GM04503 (cell line): ENCODE measurements at regions not wholly inside any gene's neighbourhood (a gene's known extent, or its start where the extent isn't known, plus 50 kb on each side); places are given as distances from the start of the nearest gene placed in this dataset.
"Not testable (repeated sequence)": the region's sequence is repeated elsewhere in the genome, so short reads cannot be mapped to it uniquely, and the experiment has no call there.

Source experiments
- DNase-seq: peaks from one replicate; pipeline ENCODE4 v3.0.0-alpha.2; 2012; ENCODE audit warnings: low read depth

DNA sequence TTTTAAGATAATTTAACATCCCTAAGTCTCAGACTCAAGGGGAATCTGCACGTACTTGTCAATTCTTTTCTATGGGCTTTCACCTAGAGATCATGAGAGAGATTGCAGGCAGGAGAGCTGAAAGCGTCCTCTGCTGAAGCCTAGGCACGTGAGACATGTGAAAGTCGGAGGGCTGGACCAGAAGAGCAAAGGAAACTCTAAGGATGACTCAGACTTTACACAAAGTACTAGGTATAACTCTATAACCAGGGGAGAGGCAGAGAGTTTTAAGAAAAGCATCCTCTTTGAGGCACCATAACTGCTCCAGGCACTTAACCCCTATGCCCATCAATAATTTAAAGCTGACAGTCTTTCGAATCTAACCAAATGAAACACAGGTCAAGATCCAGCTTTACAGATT lies 436.6 kb downstream of the VGLL3 start:
- DNase-seq = no peak

DNA sequence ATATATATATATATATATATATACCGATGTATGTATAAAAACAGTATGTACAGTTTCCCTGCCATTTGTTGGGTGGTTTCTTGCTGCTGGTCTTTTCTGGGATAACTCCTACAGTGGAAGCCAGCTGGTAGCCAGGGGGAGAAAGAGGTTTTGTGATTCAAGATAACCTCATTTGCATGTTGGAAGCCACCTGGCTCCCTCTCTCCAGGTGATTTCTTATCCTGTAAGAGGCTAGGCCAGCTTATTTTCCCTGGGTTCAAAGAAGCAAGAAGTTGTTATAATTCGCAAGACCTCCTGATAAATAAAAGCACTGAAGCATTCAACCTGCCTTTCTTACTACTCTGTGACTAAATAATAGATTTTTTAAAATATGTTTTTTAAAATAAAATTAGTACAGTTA lies 443.3 kb downstream of the VGLL3 start:
- DNase-seq = no peak

DNA sequence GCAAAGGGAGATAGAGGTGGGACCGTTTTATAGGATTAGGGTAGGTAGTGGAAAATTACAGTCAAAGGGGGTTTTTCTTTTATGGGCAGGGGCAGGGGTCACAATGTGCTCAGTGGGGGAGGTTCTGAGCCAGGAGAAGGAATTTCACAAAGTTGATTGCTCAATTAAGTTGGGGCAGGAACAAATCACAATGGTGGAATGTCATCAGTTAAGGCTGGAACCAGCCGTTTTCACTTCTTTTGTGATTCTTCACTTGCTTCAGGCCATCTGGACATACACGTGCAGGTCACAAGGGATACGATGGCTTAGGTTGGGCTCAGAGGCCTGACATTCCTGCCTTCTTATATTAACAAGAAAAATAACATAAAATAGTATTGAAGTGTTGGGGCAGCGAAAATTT lies 453.8 kb downstream of the VGLL3 start:
- no peak for DNase-seq

DNA sequence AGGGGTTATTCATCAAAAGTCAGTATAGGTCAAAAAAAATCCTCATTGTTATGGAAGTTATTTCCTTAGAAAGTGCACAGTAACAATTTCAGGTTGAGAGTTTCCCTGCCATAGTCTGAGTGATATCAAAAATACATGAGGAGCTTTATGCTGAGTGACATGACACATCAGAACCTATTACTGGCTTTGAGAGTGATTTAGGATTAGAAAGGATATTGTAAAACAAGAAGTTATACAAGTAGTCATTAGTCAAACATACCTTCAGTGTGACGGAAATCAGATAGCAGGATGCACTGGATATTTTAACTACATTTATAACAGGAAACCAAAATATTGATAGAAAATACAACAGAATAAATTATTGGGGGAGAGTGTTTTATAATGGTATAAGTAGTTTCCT lies 471.1 kb downstream of the VGLL3 start:
- no peak for DNase-seq

DNA sequence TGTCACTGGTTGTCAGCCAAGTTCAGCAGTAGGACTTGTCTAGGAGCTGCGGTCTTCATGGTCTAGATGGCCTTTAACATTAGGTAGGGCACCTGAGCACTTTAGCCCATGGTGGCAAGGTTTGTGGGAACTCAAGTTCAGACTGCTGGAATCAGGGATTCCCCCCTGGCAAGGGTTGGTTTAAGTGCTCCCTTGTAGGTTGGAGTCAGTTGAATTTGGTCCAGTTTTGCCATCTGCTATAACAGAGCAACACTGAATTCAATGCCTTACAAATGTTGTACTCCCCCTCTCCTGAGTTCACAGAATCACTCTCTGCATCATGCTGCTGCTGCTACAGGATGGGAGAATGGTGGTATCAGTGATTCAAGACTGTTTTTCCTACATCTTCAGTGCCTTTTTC lies 509.3 kb downstream of the VGLL3 start:
- no peak for DNase-seq

DNA sequence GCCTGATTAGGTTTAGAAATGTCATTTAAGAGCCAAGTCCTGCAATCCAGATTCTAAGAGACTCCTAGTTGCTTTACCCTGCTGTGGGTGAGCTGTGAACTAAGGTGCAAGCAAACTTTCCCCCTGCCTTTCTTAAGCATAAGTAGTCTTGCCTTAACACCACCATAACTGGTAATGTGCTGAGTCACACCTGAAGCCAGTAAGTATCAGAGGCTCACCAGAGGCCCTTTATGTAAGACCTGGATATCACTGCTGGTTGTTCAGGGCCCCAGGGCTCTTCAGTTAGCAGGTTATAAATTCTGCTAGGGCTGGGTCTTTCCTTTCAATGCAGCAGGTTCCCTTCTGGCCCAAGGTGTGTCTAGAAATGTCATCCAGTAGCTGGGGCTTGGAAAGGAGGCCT lies 509.9 kb downstream of the VGLL3 start:
- no peak for DNase-seq

DNA sequence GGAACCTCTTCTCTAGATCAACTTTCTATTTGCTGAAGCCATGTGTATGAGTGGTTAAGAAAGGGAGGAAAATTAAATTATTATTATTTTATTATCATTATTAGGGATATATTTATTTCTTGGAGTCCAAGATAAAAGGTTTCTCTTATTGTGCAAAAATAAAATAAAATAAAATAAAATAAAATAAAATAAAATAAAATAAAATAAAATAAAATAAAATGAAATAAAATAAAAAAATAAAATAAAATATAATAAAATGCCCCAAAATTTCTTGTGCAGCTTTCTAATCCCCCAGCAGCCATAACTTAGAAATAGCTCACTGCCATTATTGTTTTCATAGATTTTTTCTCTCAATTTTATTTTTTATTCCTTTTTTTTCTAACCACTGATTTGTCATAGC lies 526.8 kb downstream of the VGLL3 start:
- DNase-seq = no peak

DNA sequence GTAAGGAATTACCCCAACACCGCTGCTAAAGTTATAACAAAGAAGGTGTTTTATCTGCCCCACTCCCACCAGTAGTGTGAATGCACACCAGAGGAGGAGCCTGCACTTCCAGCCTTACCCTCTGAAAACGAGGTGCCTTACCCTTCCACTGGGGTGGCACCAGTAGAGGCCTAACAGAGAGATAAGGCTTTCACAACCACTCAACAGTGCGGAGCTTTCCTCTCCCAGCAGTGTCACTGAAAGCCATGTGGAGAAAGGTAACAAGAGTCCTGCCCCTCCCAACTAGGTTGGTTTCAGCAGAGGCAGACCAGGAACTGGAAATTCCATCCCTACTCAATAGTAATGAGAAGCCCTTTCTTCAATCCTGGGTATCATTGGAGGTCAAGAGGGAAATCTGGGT lies 539.2 kb downstream of the VGLL3 start:
- DNase-seq = no peak

DNA sequence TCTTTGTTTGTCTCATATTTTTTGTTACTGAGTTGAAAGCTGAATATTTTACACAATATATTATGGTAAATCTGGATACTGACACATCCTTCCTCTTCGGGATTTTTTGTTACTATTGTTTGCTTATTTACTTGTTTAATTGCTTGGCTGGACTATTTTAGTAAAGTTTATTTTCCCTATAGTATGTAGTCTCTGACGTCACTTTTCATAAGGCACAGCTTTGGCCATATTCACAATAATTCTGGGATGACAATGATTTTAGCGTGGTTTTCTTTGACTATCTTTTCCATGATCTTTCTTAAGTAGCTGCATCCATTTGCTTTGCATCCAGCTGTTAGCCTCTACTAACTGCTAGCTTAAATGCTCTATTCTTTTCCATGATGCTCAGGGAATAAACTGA lies 552.4 kb downstream of the VGLL3 start:
- no peak for DNase-seq

DNA sequence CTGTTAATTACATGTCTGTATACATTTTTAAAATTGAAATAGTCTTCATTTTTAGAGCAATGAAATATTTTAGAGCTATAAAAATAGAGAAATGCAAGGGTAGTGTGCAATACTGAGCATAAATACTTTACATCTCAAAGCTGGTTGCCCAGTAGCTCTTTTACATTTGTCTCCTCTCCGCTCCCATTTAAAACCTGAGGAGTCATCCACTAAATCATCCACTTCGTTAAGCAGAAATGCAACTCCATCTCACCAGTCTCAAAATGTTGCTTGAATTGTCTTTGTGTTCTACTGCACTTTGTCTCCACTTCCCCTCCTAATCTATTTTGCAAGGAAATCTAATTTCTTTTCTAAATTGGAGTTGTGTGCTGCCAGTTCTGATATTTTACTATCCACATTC lies 563.6 kb downstream of the VGLL3 start:
- no peak for DNase-seq

DNA sequence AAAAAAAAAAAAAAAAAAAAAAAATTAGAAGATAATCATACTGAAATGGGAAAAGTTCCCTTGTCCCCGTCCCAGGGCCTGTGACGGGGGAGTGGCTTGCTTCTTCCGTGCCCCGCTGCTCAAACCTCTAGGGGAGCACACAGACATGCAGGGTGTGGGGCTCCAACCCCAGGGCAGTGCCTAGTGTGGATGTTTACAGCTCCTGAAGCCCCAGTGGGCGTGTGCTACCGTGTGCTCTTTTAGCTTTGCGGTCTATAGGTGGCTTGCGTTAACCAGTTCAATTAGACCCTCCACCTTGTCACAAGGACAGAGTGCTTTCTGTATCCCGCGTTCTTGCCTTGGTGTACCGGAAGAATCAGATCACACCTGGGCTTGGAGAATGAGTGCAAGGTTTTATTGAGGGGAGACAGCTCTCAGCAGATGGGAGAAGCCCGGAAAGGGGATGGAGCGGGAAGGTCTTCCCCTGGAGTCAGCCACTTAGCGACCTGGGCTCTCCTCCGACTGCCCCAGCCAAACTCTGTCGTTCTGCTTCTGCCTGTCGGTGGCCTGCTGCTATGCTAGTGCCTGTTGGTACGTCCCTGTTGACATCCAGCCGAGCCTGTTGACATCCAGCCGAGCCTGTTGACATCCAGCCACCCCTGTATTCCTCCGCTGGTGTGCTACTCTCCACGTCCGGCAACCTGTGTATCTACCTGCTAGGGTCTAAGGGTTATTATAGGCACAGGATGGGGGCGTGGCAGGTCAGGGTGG lies 569.8 kb downstream of the VGLL3 start:
- no peak for DNase-seq

DNA sequence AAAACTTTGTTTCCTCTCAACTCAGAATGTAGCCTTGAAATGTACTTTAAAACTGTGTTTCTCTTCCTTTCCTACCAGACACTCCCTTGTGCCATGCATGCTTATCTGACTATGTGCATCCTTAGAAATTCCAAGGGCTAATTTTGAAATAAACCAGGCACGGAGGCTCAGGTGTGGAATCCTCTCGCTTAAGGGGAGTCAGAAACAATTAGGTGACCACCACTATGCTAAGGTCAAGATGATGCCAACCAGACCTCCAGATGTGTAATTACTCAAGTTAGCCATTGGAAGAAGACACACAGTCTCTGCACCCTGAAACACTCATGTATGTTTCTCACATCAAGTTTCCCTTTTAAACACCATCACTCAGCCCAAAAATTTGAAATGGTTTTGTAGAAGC lies 572.1 kb downstream of the VGLL3 start:
- no peak for DNase-seq

DNA sequence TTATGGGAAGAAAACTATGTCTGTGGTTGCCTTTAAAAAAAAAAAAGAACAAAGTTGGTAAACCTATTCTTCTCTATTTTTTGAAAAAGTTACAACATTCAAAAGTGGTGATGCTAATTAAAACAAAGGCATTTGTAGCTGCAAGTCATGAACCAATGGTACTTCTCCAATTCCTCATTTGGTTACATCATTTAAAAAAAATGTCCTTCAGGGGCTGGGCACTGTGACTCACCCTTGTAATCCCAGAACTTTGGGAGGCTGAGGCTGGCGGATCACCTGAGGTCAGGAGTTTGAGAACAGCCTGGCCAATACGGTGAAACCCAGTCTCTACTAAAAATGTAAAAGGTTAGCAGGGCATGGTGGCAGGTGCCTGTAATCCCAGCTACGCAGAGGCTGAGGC lies 574.6 kb downstream of the VGLL3 start:
- DNase-seq = no peak

DNA sequence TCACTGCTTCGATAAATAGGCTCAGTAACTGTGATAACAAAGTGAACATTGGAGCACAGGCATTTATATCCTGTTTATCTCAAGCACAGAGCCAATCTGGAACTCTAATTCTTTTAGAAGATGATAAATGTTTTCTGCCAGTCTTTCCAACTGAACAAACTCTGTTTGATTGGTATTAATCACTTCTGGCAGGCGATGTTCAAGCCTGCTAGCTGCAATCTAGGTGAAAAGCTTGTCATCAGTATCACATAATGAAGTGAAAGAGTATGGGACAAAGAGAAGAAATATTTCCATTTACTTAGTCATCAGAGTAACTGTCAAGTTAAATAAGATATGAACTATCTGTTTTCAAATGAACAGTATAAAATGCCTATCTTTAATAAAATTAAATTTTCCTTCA lies 577.3 kb downstream of the VGLL3 start:
- DNase-seq = no peak

DNA sequence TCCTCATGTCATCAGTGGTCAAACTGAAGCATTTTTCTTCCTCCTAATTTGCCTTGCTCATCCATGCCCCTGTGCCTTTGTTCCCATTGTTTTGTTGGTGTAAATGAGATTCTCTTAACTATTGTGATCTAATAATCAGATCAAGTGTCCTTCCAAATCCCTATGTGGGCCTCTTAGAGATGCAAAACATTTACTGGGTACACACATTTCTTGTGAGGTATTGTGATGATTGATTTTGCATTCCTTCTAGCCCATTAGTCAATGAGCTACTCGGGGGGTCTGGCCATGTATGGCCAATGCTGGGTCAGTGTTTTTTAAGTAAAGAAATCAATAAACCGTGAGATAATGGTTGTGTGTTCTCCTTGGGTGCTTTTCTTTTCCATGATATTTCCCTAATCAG lies 580.4 kb downstream of the VGLL3 start:
- DNase-seq = no peak

DNA sequence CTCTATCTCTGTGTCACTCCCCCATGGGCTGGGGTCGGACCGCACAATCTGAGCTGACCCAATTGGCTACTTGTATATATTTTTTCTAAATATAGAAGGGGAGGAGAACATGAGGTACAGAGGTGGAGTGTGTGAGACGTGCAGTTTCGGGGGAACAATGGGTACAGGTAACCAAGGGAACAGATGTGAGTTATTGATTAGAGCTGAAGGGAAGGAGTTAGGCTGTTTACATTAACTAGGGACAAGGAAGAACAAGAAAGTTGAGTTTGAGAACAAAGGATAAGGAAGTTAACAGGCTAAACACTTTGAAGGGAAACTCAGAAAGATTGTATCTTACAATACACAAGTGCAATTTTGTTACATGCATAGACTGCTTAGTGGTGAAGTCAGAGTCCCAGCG lies 601.2 kb downstream of the VGLL3 start:
- not testable (repeated sequence) for DNase-seq

DNA sequence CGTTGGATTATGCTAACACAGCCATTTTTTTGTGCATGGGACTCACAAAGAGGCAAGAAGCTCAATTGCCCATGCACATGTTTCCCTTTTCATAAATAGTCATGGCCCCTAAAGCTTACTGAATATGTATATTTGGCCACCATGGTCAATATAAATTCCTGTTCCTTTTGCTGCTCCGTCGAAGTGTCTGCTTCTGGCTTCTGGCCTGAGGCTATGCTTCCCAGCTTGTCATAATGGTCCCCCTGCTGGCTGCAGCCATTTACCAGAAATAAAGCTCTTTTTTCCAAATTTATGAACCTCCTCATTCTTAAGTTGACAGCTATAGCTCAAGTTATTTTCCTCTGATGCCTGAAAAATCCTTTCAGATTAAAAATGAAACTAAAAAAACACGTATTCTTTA lies 602.1 kb downstream of the VGLL3 start:
- no peak for DNase-seq

DNA sequence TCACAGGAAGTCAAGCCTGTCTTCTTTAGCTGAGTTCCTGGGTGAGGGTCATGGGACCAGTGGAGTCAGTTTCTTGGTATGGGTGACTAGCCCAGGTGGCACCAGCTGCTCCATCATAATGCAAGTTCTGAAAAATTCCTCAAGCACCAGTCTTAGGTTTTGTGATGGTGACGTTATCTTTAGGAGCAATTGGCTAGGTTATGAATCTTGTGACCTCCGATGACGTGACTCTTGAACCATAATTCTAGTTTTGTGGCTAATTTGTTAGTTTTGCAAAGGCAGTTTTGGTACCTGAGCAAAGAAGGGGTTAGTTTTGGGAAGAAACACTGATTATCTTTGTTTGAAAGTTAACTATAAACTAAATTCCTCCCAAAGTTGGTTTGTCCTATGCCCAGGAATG lies 608.4 kb downstream of the VGLL3 start:
- no peak for DNase-seq

DNA sequence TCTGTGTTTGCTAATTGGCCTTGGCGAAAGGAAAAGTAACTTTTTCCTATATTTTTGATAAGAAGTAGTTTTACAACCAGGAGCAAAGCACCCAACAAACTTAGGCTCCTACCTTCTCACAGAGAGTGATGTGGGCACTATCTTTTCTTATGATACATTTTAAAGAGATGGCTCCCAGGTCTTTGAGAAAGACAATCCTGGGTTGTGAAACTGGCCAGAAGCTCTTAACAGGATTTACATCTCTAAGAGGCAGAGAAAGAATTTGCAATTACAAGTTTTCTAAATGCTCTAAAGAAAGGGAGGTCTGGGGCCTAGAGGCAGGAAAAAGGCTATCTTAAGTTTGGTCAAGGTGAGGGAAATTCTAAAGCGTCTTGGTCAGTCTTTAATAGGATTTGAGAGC lies 609.7 kb downstream of the VGLL3 start:
- no peak for DNase-seq

DNA sequence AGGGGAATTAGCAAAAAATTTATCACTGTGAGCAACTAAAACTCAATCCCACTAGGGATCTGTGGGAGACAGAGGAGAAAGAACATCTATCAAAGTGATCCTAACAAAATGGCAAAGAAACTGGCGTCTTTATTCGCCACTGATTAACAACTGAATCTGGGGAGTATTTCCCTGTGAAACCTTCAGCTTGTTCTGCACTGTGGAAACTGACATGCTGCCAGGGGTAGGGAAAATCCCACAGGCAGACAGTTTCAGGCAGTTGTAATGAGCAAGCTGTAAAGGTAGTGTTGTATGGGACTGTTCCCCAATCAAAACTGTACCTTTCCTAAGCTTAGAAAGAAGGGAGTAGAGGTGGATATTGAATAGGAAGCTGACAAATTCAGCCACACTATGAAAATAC lies 611.7 kb downstream of the VGLL3 start:
- DNase-seq = no peak

DNA sequence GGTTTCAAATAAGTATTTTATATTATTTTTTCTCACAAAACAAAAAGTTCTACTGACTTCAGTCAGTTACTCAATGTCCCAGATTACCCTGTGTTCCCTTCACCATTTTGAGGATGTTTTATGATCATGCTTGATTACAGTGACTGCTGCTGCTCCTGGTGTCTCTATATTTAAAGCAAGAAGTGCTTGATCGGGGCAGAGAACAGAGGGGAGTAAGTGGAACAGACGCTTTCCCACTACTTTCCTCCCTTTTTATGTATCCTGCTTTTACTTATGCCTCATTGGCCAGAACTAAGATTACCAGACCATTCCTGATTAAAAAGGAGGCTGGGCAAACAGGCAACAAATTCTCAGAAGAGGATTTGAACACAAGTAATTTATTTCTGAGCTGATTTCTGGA lies 612.1 kb downstream of the VGLL3 start:
- no peak for DNase-seq

DNA sequence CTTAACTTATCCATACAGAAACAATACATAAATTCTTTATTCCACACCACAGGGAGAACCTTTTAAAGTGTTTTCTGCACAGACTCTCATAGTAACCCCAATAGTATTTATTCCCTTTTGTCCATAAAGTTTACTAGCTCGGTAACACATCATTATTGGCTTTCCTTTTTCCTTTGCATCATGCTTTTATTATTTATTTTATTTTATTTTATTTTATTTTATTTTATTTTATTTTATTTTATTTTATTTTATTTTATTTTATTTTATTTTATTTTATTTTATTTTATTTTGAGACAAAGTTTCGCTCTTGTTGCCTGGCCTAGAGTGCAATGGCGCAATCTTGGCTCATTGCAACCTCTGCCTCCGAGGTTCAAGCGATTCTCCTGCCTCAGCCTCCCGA lies 655.4 kb downstream of the VGLL3 start:
- not testable (repeated sequence) for DNase-seq

DNA sequence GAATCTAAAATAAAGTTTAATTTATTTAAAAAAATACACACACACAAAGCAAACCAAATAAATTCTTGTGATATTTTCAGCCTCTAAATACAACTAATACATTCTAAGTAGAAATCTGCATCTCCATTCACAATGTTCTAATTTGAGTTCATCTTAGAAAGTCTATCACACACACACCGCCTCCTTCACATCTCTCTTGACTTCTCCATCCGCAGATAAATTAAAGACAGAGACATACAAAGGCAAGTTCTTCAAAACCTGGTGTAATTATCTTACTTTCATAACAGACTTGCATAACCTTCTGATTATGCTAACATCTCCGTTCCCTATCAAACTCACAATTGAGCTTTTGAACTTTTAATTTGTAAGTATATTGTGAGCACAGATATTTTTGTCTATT lies 657.3 kb downstream of the VGLL3 start:
- no peak for DNase-seq

DNA sequence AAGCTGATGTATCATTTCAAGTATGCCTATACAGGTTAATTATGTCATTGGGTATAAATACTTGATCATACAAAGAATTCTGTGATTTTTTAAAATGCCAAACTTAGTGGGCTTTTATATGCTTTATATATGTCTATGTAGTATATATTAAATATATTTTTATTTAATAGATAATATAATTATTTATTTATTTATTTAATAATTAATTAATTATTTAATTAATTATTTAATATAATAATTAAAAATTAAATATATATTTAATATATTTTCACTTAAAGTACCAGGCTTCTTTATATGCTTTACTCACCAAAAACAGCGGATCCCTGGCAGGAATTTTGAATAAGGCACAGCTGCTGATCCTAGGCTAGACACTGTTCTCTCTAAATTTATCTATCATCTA lies 687.0 kb downstream of the VGLL3 start:
- no peak for DNase-seq
